Adrenal gland (tissue), 5 donors: ENCODE measurements at regions not wholly inside any gene's neighbourhood (a gene's known extent, or its start where the extent isn't known, plus 50 kb on each side); places are given as distances from the start of the nearest gene placed in this dataset.

Experiments used
- POLR2A ChIP-seq, 2 donors: fragments of 450-650 bp; IDR thresholded peaks; one replicate each; pipeline ENCODE4 v1.6.1; 2017; ENCODE audit warnings: antibody characterized with exemption in 2 of 2, mild to moderate bottlenecking in 2 of 2, moderate library complexity in 1 of 2
- TF ChIP-seq, protein P1 (sequence below), 6 experiments: fragments of 450-650 bp in 4 of 6; fragments of 200-600 bp in 2 of 6; sonication (generic) in 1 of 6; IDR thresholded peaks; 1 replicate in 5 of 6; 2 replicates in 1 of 6; pipeline versions ENCODE4 v1.5.1 to v1.8.0; 2016 to 2021; ENCODE audit warnings: antibody characterized with exemption in 6 of 6, mild to moderate bottlenecking in 2 of 6, moderate library complexity in 1 of 6
- donor health status: DM: no; HTN: no; CAD: no.

DNA sequence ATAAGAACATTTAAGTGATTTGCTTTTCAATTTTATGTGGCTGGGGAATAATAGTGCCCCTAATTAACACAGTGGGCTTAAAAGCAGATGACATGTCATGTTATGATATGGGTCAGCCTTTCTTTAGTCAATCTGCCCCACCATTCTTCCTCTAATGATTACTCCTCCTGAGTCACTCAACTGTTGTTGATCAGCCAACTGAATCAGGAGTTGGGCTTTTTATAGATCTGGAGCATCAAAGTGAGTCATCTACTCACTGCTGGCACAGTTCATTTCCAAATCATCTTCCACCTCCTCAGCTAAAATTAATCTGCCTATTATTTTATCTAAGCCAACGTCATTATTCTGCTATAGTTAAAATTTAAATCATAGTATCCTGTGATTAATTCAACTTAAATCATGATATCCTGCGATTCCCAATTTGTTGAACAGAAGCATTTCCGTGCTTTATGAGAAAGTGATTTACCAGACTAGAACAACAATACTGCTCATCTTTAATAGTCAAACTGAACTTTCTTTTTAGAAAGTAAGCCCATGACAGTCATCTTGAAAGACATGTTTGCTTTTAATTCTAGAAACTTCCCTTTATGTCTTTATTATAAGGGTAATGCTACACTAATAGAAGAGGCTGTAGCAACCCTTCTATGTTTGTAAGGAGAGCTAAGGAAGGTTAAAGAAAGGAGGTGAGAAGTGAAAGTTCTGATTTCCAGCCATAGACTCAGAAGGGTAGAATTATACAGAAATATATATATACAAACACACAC is 551.4 kb downstream of the TBC1D4 start:
- TF ChIP-seq, protein P1, sequence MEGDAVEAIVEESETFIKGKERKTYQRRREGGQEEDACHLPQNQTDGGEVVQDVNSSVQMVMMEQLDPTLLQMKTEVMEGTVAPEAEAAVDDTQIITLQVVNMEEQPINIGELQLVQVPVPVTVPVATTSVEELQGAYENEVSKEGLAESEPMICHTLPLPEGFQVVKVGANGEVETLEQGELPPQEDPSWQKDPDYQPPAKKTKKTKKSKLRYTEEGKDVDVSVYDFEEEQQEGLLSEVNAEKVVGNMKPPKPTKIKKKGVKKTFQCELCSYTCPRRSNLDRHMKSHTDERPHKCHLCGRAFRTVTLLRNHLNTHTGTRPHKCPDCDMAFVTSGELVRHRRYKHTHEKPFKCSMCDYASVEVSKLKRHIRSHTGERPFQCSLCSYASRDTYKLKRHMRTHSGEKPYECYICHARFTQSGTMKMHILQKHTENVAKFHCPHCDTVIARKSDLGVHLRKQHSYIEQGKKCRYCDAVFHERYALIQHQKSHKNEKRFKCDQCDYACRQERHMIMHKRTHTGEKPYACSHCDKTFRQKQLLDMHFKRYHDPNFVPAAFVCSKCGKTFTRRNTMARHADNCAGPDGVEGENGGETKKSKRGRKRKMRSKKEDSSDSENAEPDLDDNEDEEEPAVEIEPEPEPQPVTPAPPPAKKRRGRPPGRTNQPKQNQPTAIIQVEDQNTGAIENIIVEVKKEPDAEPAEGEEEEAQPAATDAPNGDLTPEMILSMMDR (IDR thresholded peaks at IDR 0.05), result no peak
- TF ChIP-seq POLR2A (IDR thresholded peaks at IDR 0.05), result no peak
